PC-3 (cell line): ENCODE measurements at regions not wholly inside any gene's neighbourhood (a gene's known extent, or its start where the extent isn't known, plus 50 kb on each side); places are given as distances from the start of the nearest gene placed in this dataset.

ENCODE experiments used
- ATAC-seq: fragments of 200-7000 bp; cut with Tn5 transposase; 2 replicates; pipeline ENCODE4 v1.9.1; 2020; ENCODE audit warnings: mild to moderate bottlenecking, moderate library complexity
- BruUV-seq: library from RNA; stranded (reverse); fragments of 400-500 nt; replicated peaks from 2 replicates; lab custom pipeline; 2021; lab: Mats Ljungman, UMichigan
- CTCF ChIA-PET: fragments of 300-600 bp; sonication (Branson Sonifier 250); formaldehyde crosslinking; loops from one replicate; lab custom pipeline; 2022; ENCODE audit warnings: antibody characterized with exemption; lab: Charles Lee
- POLR2A ChIA-PET: fragments of 300-600 bp; sonication (Branson Sonifier 250); formaldehyde crosslinking; loops from one replicate; lab custom pipeline; 2022; ENCODE audit warnings: antibody characterized with exemption; ENCODE audit not compliant: unreplicated experiment; lab: Charles Lee
- DNase-seq: peaks from one replicate; pipeline ENCODE4 v3.0.0-alpha.2; 2015
- H2AFZ ChIP-seq: fragments of 300-600 bp; sonication (generic); 2 replicates; pipeline ENCODE4 v1.6.0; 2016; ENCODE audit warnings: antibody characterized with exemption, low read length
- H3F3A ChIP-seq: fragments of 300-600 bp; sonication (generic); one replicate; pipeline ENCODE4 v1.6.0; 2017; ENCODE audit warnings: antibody characterized with exemption, low read length, control low read depth, mild to moderate bottlenecking; ENCODE audit not compliant: unreplicated experiment
- H3K27ac ChIP-seq: fragments of 300-600 bp; sonication (generic); 2 replicates; pipeline ENCODE4 v1.5.1; 2016; ENCODE audit warnings: mild to moderate bottlenecking, low read length
- H3K27me3 ChIP-seq: fragments of 300-600 bp; sonication (generic); 2 replicates; pipeline ENCODE4 v1.6.1; 2016; ENCODE audit warnings: low read length, mixed read lengths
- H3K36me3 ChIP-seq: fragments of 300-600 bp; sonication (generic); 2 replicates; pipeline ENCODE4 v1.6.1; 2016; ENCODE audit warnings: low read depth, mixed run types, low read length, mixed read lengths
- H3K4me1 ChIP-seq: fragments of 300-600 bp; sonication (generic); 2 replicates; pipeline ENCODE4 v1.5.1; 2016; ENCODE audit warnings: low read length; ENCODE audit not compliant: insufficient read depth
- H3K4me2 ChIP-seq: fragments of 300-600 bp; sonication (generic); 2 replicates; pipeline ENCODE4 v1.6.0; 2016; ENCODE audit warnings: low read length
- H3K4me3 ChIP-seq: fragments of 300-600 bp; sonication (generic); 2 replicates; pipeline ENCODE4 v1.5.1; 2016; ENCODE audit warnings: mild to moderate bottlenecking, low read length, mixed read lengths
- H3K79me2 ChIP-seq: fragments of 300-600 bp; sonication (generic); 2 replicates; pipeline ENCODE4 v1.6.1; 2017; ENCODE audit warnings: low read length, mixed read lengths
- H3K9ac ChIP-seq: fragments of 300-600 bp; sonication (generic); 2 replicates; pipeline ENCODE4 v1.6.0; 2016; ENCODE audit warnings: mild to moderate bottlenecking, low read length
- H3K9me2 ChIP-seq: fragments of 300-600 bp; sonication (generic); replicated peaks from 2 replicates; pipeline ENCODE4 v1.6.1; 2016; ENCODE audit warnings: mixed run types, low read length, mixed read lengths
- H3K9me3 ChIP-seq: fragments of 300-600 bp; sonication (generic); 2 replicates; pipeline ENCODE4 v1.6.1; 2016; ENCODE audit warnings: low read length, mixed read lengths
- H4K20me1 ChIP-seq: fragments of 300-600 bp; sonication (generic); 2 replicates; pipeline ENCODE4 v1.6.1; 2016; ENCODE audit warnings: low read length, mixed read lengths
- EZH2 ChIP-seq: fragments of 300-600 bp; sonication (generic); IDR thresholded peaks from one replicate; pipeline ENCODE4 v1.6.1; 2017; ENCODE audit warnings: antibody characterized with exemption, mild to moderate bottlenecking, low read length; ENCODE audit not compliant: unreplicated experiment
- EZH2phosphoT487 ChIP-seq: fragments of 300-600 bp; sonication (generic); IDR thresholded peaks from 2 replicates; pipeline ENCODE4 v1.6.1; 2018; ENCODE audit warnings: mild to moderate bottlenecking, antibody characterized with exemption, low read length, borderline replicate concordance
- intact Hi-C: fragments of 100-400 bp; cut with micrococcal nuclease; formaldehyde crosslinking; loops from 2 replicates; pipeline ENCODE4 v1.9.0; 2023
- TF ChIP-seq, protein P1 (sequence below): fragments of 300-600 bp; sonication (generic); conservative IDR thresholded peaks from 2 replicates; pipeline ENCODE4 v1.5.1; 2017; ENCODE audit warnings: antibody characterized with exemption, low read depth, mild to moderate bottlenecking, low read length

DNA sequence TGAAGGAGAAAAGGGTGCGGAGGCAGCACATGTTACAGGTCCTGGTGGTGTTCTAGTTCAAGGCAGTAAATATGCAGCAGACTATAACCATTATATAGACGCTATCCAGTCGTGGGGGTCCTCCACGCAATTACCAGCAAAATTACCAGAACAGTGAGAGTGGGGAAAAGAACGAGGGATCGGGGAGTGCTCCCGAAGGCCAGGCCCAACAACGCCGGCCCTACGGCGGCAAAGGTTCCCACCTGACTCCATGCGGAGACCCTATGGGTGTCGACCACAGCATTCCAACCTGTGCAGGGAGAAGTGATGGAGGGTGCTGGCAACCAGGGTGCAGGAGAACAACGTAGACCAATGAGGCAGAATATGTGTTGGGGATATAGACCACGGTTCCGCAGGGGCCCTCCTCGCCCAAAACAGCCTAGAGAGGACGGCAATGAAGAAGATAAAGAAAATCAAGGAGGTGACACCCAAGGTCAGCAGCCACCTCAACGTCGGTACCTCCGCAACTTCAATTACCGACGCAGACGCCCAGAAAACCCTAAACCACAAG is 89.0 kb upstream of the TPM1 start:
- H3K4me2 ChIP-seq = no peak overlapping the region
- no peaks in the 10 kb centered on the region for H3K79me2 ChIP-seq
- intact Hi-C loops = no loop called here
- H3F3A ChIP-seq = no peaks in the 10 kb centered on the region
- TF ChIP-seq, protein P1, sequence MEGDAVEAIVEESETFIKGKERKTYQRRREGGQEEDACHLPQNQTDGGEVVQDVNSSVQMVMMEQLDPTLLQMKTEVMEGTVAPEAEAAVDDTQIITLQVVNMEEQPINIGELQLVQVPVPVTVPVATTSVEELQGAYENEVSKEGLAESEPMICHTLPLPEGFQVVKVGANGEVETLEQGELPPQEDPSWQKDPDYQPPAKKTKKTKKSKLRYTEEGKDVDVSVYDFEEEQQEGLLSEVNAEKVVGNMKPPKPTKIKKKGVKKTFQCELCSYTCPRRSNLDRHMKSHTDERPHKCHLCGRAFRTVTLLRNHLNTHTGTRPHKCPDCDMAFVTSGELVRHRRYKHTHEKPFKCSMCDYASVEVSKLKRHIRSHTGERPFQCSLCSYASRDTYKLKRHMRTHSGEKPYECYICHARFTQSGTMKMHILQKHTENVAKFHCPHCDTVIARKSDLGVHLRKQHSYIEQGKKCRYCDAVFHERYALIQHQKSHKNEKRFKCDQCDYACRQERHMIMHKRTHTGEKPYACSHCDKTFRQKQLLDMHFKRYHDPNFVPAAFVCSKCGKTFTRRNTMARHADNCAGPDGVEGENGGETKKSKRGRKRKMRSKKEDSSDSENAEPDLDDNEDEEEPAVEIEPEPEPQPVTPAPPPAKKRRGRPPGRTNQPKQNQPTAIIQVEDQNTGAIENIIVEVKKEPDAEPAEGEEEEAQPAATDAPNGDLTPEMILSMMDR = no peak
- TF ChIP-seq EZH2phosphoT487 (no peak), EZH2 (no peak)
- BruUV-seq = no TSS peak
- no peaks in the 10 kb centered on the region for H3K27me3 ChIP-seq
- H2AFZ ChIP-seq = no peak overlapping the region
- no peaks in the 10 kb centered on the region for H4K20me1 ChIP-seq
- ATAC-seq (no peak), DNase-seq (no peak)
- no peak overlapping the region for H3K4me3 ChIP-seq
- ChIA-PET CTCF (no interaction called here), POLR2A (no interaction called here)
- H3K27ac ChIP-seq = no peak overlapping the region
- no peaks in the 10 kb centered on the region for H3K9me2 ChIP-seq
- peaks cover 12% of the 10 kb centered on the region; the same call in 1 of the 2 replicates for H3K4me1 ChIP-seq
- H3K36me3 ChIP-seq = no peaks in the 10 kb centered on the region
- H3K9ac ChIP-seq = no peak overlapping the region
- H3K9me3 ChIP-seq = no peaks in the 10 kb centered on the region

DNA sequence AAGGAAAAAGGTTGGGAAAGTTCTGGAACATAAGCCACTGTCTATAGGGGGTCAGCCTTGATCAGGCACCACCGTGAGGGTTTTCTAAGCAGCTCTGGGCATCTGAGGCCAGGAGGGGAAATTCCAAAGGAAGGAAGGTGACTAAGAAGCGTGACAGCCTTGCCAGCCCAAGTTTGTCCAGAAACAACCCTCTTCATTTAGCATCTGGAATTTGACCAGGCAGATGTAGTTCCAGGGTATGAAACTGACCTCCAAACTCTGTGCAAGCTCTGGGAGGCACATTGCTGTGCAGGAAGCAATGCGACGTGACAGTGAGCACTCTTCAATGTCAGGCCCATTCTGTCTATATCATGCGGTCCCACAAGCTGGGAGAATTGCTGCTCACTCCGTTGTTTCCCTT is 85.4 kb upstream of the TPM1 start:
- ATAC-seq = peak; percentile 51; the same call in 1 of the 2 replicates
- Histone ChIP-seq H3K9me3 (no peaks in the 10 kb centered on the region), H2AFZ (no peak overlapping the region), H3K4me2 (no peak overlapping the region), H3F3A (no peaks in the 10 kb centered on the region), H4K20me1 (no peaks in the 10 kb centered on the region), H3K9ac (no peak overlapping the region), H3K36me3 (no peaks in the 10 kb centered on the region), H3K79me2 (no peaks in the 10 kb centered on the region), H3K4me3 (no peak overlapping the region), H3K27ac (no peak overlapping the region), H3K9me2 (no peaks in the 10 kb centered on the region), H3K27me3 (no peaks in the 10 kb centered on the region), H3K4me1 (peaks cover 15% of the 10 kb centered on the region; the same call in 1 of the 2 replicates)
- ChIA-PET POLR2A (no interaction called here), CTCF (no interaction called here)
- TF ChIP-seq, protein P1 = no peak
- no peak for TF ChIP-seq EZH2phosphoT487
- no peak for TF ChIP-seq EZH2
- intact Hi-C loops = no loop called here
- peak; percentile 23 for DNase-seq
- no TSS peak for BruUV-seq

GRCh38 chr15:62958528-62959363 is 83.8 kb upstream of the TPM1 start:
- H3K79me2 ChIP-seq = no peaks in the 10 kb centered on the region
- H3K9me3 ChIP-seq = no peaks in the 10 kb centered on the region
- H4K20me1 ChIP-seq = no peaks in the 10 kb centered on the region
- no peak overlapping the region for H3K27ac ChIP-seq
- H3K4me3 ChIP-seq = no peak overlapping the region
- no peaks in the 10 kb centered on the region for H3K27me3 ChIP-seq
- H3F3A ChIP-seq = no peaks in the 10 kb centered on the region
- H3K4me1 ChIP-seq = peaks cover 15% of the 10 kb centered on the region; the same call in 1 of the 2 replicates
- no peak overlapping the region for H3K9ac ChIP-seq
- H3K9me2 ChIP-seq = no peaks in the 10 kb centered on the region
- CTCF ChIA-PET = no interaction called here
- no peak overlapping the region for H2AFZ ChIP-seq
- no peaks in the 10 kb centered on the region for H3K36me3 ChIP-seq
- POLR2A ChIA-PET = no interaction called here
- DNase-seq (peak; percentile 31), ATAC-seq (peak; percentile 60)
- intact Hi-C loops = no loop called here
- no TSS peak for BruUV-seq
- no peak overlapping the region for H3K4me2 ChIP-seq
- no peak for TF ChIP-seq EZH2phosphoT487
- TF ChIP-seq EZH2 = no peak
- TF ChIP-seq, protein P1 = no peak
